ENCODE measurements at regions not wholly inside any gene's neighbourhood (a gene's known extent, or its start where the extent isn't known, plus 50 kb on each side); places are given as distances from the start of the nearest gene placed in this dataset.

DNA sequence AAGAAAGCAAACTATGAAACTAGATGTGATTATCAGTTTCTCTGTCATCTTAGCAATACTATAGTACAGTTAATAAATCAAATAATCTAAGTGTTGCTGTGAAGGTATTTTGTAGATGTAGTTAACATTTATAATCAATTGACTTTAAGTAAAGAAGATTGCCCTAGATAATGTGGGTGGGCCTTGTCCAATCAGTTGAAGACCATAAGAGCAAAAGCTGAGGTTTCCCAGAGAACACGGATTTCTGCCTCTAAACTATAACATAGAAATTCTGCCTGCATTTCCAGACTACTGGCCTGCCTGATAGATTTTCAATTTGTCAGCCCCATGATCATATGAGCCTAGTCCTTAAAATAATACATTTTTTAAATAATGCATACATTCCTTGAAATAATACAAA lies 222.9 kb downstream of the PCDH18 start:
- TF ChIP-seq POLR2A (IDR thresholded peaks at IDR 0.05; ENCODE audit: low read depth, low read length) (no peak), POLR2AphosphoS5 (IDR thresholded peaks at IDR 0.05; ENCODE audit: low read depth, low read length) (no peak)
